ENCODE measurements at regions not wholly inside any gene's neighbourhood (a gene's known extent, or its start where the extent isn't known, plus 50 kb on each side); places are given as distances from the start of the nearest gene placed in this dataset.

- no peak for TF ChIP-seq EZH2 (IDR thresholded peaks at IDR 0.05; ENCODE audit: borderline replicate concordance)
- TF ChIP-seq, protein P1, sequence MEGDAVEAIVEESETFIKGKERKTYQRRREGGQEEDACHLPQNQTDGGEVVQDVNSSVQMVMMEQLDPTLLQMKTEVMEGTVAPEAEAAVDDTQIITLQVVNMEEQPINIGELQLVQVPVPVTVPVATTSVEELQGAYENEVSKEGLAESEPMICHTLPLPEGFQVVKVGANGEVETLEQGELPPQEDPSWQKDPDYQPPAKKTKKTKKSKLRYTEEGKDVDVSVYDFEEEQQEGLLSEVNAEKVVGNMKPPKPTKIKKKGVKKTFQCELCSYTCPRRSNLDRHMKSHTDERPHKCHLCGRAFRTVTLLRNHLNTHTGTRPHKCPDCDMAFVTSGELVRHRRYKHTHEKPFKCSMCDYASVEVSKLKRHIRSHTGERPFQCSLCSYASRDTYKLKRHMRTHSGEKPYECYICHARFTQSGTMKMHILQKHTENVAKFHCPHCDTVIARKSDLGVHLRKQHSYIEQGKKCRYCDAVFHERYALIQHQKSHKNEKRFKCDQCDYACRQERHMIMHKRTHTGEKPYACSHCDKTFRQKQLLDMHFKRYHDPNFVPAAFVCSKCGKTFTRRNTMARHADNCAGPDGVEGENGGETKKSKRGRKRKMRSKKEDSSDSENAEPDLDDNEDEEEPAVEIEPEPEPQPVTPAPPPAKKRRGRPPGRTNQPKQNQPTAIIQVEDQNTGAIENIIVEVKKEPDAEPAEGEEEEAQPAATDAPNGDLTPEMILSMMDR (IDR thresholded peaks at IDR 0.05; ENCODE audit: poor library complexity): no peak
Measured at GRCh38 chr7:98464558-98464940, 63.7 kb upstream of the BAIAP2L1 start.
